GM18507 (cell line): ENCODE measurements at regions not wholly inside any gene's neighbourhood (a gene's known extent, or its start where the extent isn't known, plus 50 kb on each side); places are given as distances from the start of the nearest gene placed in this dataset.

Experiments
- DNase-seq: peaks from one replicate; pipeline ENCODE4 v3.0.0; 2011; ENCODE audit warnings: low read depth; ENCODE audit not compliant: insufficient read length; ENCODE audit errors: extremely low spot score
- FAIRE-seq: peaks from 2 replicates; lab custom pipeline; 2011; peaks lifted over from hg19 to GRCh38; lab: Jason Lieb, UNC

GRCh38 chrX:69031971-69032391 is 133.3 kb downstream of the PJA1 start:
- FAIRE-seq (no peak), DNase-seq (no peak)

- FAIRE-seq = no peak
- DNase-seq = no peak
These were observed 134.1 kb downstream of the PJA1 start for GRCh38 chrX:69031181-69031580.

GRCh38 chrX:69029771-69030170 is 135.5 kb downstream of the PJA1 start:
- FAIRE-seq (no peak), DNase-seq (no peak)

GRCh38 chrX:69028761-69029120 is 136.5 kb downstream of the PJA1 start:
- DNase-seq (no peak), FAIRE-seq (no peak)

GRCh38 chrX:69028006-69028760 is 137.1 kb downstream of the PJA1 start:
- peak; percentile 5 for DNase-seq
- FAIRE-seq = peak; percentile 95

- FAIRE-seq (peak; percentile 87), DNase-seq (no peak)
These were observed 137.9 kb downstream of the PJA1 start for GRCh38 chrX:69027181-69028005.

- FAIRE-seq = no peak
These were observed 139.4 kb downstream of the PJA1 start for GRCh38 chrX:69025802-69026301.

GRCh38 chrX:69024931-69025330 is 140.3 kb downstream of the PJA1 start:
- DNase-seq = no peak
- no peak for FAIRE-seq

More at GRCh38 chrX:69025802-69026301, 139.4 kb downstream of the PJA1 start:
- DNase-seq = no peak

- no peak for DNase-seq
- FAIRE-seq = no peak
These were observed 141.0 kb downstream of the PJA1 start for GRCh38 chrX:69024161-69024736.

GRCh38 chrX:69022430-69022829 is 142.8 kb downstream of the PJA1 start:
- no peak for DNase-seq
- no peak for FAIRE-seq

- FAIRE-seq (no peak), DNase-seq (no peak)
These were observed 143.9 kb downstream of the PJA1 start for GRCh38 chrX:69021141-69021960.

GRCh38 chrX:69020316-69020715 is 144.9 kb downstream of the PJA1 start:
- DNase-seq = no peak
- no peak for FAIRE-seq

GRCh38 chrX:69019073-69019890 is 146.0 kb downstream of the PJA1 start:
- DNase-seq (no peak), FAIRE-seq (no peak)

GRCh38 chrX:69018416-69019072 is 146.7 kb downstream of the PJA1 start:
- FAIRE-seq (no peak), DNase-seq (no peak)

- DNase-seq (no peak), FAIRE-seq (no peak)
These were observed 148.8 kb downstream of the PJA1 start for GRCh38 chrX:69016293-69016941.

GRCh38 chrX:69015564-69016292 is 149.5 kb downstream of the PJA1 start:
- FAIRE-seq (no peak), DNase-seq (no peak)

- DNase-seq (no peak), FAIRE-seq (no peak)
These were observed 150.1 kb downstream of the PJA1 start for GRCh38 chrX:69015156-69015555.
